Epithelial cell of proximal tubule (primary cell): ENCODE measurements at regions not wholly inside any gene's neighbourhood (a gene's known extent, or its start where the extent isn't known, plus 50 kb on each side); places are given as distances from the start of the nearest gene placed in this dataset.
"Not testable (repeated sequence)": the region's sequence is repeated elsewhere in the genome, so short reads cannot be mapped to it uniquely, and the experiment has no call there.

Source experiments
- DNase-seq: peaks from one replicate; pipeline ENCODE4 v3.0.0-alpha.2; 2011; ENCODE audit warnings: low read depth
- H3K4me3 ChIP-seq: 2 replicates; pipeline ENCODE4 v1.5.1; 2011; ENCODE audit warnings: low read depth, mild to moderate bottlenecking, low read length
- CTCF ChIP-seq: conservative IDR thresholded peaks from 2 replicates; pipeline ENCODE4 v1.5.1; 2012; ENCODE audit warnings: low read depth, mild to moderate bottlenecking, low read length

- DNase-seq: no peak
- TF ChIP-seq CTCF: no peak
- no peak overlapping the region for H3K4me3 ChIP-seq
Observed at GRCh38 chr2:204138206-204138605, 201.6 kb downstream of the ICOS start.

- TF ChIP-seq CTCF: no peak
- no peak overlapping the region for H3K4me3 ChIP-seq
- DNase-seq: no peak
Observed at GRCh38 chr2:204140246-204140645, 203.7 kb downstream of the ICOS start.

- no peak overlapping the region for H3K4me3 ChIP-seq
- no peak for DNase-seq
- no peak for TF ChIP-seq CTCF
Observed at GRCh38 chr2:204143216-204144014, 206.9 kb downstream of the ICOS start.

- no peak for DNase-seq
- no peak overlapping the region for H3K4me3 ChIP-seq
- no peak for TF ChIP-seq CTCF
Observed at GRCh38 chr2:204144492-204144891, 207.9 kb downstream of the ICOS start.

- DNase-seq: peak; percentile 20
- H3K4me3 ChIP-seq: peak overlapping the region; percentile 54
- TF ChIP-seq CTCF: peak; percentile 98
Observed at GRCh38 chr2:204145263-204145751, 208.7 kb downstream of the ICOS start.

- no peak for TF ChIP-seq CTCF
- no peak for DNase-seq
- H3K4me3 ChIP-seq: peak overlapping the region; percentile 54
Observed at GRCh38 chr2:204145791-204146190, 209.2 kb downstream of the ICOS start.

- not testable (repeated sequence) for H3K4me3 ChIP-seq, DNase-seq
Observed at GRCh38 chr2:204147040-204147439, 210.5 kb downstream of the ICOS start.
